HG02623 (cell line): ENCODE measurements at regions not wholly inside any gene's neighbourhood (a gene's known extent, or its start where the extent isn't known, plus 50 kb on each side); places are given as distances from the start of the nearest gene placed in this dataset.

Source experiments
- ATAC-seq: cut with Tn5 transposase; IDR thresholded peaks from one replicate; pipeline ENCODE4 v1.9.1; 2021; ENCODE audit warnings: moderate library complexity; ENCODE audit not compliant: unreplicated experiment

DNA sequence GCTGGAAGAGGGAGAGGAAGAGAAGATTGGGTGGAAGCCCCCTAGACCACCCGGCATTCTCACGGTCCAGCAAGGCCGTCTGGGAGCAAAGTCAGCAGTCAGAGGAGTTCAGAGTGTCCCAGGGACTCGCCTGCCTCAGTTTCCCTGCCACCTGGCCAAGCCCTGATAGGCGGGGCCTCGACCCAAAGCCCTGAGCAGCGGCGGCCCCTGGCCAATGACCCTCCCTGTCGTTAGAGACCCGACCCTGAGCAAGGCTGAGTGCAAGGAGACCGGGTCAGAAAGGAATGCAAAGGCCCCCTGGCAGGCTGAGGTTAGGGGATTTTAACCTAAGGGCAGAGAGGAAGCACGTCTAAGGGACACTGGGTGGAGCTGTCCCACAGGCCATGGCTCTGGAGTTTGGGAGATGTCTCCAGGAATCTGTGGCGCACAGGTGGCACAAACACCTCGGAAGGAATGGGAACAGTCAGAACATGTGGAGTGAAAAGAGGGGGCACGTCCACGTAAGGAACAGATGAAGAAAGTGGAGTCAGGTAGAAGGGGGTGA lies 196.8 kb upstream of the PDE1C start:
- no peak for ATAC-seq

DNA sequence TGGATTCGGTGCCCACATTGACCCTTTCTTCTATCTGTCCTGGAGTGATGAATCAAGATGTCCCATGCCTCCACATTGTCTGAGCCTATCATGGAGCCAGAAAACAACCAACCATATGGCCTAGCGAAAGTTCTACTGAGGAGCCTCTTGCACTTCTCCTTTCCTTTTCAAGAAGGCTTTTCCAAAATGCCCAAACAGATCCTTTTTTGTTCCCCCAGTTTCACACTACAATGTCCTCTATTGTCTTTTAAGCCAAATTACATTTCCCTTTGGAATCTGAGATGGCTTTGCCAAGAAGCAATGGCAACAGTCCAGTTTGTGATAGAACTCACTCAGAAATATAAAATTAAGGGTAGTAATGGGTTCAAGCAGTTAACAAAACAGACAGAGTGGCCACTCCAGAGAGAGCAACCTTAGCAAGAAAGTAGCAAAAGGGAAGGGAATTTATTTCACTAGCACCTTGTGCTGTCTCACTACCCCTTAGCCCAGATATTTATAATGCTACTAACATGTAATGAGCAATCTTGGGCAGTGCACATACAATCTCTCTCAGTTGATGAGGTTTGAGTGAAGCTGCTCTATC lies 194.6 kb upstream of the PDE1C start:
- no peak for ATAC-seq

DNA sequence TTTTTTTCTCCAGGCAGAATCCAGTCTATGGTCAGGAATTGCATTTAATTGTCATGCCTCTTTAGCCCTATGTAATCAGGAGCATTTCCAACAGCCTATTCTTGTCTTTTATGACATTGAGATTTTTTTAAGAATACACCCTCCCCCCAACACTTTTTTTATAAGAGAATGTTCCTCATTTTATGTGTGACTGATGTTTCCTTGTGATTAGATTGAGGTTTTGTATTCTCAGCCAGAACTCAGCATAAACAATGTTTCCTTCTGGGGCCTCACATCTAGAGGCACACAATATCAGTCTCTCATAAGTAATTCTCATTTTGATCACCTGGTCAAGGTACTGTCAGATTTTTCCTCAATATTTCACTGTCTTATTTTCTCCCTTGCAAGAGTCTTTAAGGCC lies 193.4 kb upstream of the PDE1C start:
- no peak for ATAC-seq

DNA sequence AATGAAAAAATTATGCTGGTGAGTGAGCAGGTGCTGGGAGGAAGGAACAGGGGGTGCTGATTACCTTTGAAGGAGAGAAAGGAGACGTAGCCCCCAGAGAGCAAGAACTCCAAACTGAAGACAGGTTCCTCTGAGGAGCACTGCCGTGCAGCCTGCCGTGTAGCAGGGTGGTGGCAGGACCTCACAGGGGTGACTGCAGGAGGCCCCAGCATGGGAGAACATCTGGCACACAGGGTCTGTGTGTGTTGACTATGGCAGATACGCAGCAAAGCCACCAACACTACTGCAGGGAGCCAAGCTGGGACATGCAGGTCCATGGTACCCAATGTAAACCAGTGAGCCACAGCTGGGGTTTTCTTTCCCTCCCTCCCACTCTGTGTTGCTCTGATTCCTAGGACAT lies 192.1 kb upstream of the PDE1C start:
- ATAC-seq: no peak

DNA sequence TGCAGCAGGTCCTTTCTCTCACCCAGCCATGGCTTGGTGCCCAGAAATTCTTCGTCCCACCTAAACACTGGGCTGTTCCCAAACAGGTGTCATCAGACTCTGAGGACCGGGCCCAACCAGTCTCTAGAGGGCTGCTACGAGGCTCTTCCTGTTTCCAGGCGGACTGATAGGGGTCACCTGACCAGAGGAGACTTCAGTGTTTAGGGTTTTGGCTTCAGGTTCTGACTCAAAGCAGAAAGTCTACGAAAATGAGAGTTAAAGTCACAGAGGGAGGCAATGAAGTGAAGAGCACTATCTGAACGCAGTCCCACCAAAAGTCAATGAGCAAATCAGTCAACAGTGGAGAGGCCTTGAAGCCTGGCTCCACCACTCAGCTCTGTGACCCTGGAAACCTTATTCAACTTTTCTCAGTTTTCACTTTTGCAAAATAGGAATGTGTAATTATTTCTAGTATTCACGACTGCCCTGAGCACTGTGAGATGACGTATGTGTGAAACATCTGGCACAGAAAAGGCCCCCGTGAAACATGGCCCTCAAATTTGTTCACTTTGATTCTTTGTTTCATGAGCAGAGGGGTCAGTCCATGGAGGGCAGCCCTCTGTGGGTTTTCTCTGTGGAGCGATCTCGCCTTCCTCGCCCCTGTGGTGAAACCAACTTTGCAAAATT lies 189.9 kb upstream of the PDE1C start:
- ATAC-seq: peak; percentile 94

DNA sequence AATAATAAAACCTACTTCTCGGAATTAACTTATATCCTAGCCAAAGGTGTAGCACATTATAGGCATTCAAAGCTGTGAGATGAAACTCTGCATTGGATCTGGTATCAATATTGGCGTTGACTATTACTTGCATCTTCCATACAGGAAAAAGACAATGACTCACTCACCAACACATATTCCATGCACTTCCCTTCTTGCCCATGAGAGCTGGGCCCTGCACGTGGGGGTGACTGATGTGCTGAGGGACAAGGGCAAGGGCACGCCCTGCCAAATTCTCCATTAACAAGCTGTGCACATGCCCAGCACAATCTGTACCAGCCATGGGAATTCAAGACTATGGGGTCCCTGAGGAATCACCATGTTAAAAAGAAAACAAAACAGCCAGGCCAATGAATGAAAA lies 188.1 kb upstream of the PDE1C start:
- no peak for ATAC-seq

DNA sequence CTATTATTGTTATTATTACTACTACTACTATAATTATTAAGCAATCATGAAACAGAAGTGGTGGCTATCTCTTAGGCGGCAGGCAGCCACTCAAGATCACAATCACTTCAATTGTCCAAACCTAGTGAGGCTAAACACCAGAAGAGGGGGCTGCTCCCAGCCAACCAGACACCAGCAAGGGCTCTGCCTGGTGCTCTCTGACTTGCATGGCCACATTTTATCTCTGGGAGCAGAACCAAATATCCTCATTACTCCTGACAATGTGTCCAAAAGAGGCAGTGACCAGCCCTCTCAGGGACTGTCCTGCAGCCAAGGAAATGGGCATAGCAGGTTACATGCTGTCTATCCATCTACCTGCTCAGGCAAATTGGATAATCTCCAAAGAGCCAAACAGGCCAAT lies 187.4 kb upstream of the PDE1C start:
- no peak for ATAC-seq

DNA sequence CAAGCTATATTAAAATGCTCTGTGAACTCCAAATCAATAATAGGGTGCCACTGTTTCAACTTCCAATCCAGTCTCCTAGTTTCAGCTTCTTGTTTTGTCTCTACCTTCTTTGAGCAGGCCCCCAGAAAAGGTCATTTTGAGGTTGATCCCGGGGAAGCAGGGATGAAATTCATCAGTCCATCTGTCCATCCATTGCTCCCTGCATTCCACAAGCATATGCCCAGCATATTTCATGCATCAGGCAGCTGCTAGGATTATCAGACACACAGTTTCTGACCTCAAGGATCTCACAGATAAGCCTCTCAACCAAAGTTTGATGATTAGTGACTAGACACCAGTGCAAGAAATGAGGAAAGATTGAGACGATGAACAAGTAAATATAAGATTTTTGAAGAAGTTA lies 186.6 kb upstream of the PDE1C start:
- no peak for ATAC-seq

DNA sequence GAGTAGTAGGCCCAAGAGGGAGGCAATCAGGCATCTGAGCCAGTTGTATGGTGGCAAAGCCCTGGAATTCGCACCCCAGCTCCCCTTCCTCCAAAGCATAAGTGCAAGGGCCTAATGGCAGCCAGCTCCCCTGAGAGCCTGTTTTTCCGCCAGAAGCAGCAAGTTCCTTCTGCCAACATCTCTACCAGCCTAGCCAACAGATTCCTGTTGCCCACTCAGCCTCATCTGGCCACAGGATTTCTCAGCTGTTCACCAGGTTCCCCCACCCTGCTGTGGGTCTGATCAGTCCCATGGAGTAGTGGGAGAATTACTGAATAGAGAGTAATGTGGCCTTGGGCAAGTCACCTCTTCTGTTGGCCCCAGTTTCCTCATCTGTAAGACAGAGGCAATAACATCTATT lies 186.2 kb upstream of the PDE1C start:
- ATAC-seq: no peak

DNA sequence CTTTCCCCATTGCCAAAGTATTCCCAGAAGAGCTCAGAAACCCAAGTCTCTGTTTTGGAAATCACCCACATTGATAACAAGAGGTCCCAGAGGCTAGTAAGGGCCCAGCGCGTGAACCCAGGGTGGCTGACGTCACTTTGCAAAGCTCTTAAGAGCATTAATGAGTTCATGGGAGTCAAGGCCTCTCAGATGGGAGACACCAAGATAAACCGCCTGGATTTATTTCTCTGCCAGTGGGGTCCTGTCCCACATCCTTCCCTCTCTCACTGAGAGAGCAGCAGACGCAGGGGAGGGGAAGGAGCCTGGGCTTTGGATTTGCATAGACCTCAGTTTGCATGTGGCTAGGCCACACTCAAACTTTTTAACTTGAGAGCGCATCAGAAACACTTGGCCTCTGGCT lies 184.8 kb upstream of the PDE1C start:
- ATAC-seq: peak; percentile 42

DNA sequence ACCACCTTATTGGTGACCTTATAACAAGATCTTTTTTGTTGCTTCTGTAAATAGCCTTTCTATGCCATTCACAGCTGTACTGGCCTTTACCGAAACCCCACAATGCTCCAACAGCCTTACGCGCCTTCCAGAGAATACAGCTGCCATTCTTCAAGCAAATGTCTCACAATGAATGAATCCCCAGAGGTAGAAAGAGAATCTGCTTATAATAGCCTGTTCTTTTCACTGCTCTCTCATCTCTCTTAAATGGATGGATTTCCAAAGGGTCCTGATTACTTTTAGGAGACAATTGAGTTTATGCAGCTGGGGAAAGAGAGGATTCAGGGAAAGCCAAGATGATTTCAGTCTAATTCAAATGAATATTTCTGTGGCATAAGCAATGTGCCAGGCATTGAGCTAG lies 183.1 kb upstream of the PDE1C start:
- no peak for ATAC-seq

DNA sequence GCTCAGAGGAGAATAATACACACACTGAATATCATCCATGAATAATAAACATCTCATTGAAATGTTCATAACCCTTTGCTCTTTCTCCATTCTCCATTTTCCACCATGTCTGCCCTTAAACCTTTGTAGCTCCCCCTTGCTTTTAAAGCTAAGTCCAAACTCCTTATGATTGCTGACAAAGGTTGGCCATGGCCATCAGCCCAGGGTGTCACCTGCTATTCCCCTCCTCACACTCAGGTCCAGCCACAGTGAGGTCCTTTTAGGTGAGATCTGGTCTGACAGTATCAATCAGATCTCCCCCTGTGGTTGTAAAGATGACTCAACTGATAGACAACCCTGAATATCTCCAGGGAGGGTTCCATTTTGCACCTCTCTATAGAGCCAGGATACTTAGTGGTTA lies 181.5 kb upstream of the PDE1C start:
- no peak for ATAC-seq

DNA sequence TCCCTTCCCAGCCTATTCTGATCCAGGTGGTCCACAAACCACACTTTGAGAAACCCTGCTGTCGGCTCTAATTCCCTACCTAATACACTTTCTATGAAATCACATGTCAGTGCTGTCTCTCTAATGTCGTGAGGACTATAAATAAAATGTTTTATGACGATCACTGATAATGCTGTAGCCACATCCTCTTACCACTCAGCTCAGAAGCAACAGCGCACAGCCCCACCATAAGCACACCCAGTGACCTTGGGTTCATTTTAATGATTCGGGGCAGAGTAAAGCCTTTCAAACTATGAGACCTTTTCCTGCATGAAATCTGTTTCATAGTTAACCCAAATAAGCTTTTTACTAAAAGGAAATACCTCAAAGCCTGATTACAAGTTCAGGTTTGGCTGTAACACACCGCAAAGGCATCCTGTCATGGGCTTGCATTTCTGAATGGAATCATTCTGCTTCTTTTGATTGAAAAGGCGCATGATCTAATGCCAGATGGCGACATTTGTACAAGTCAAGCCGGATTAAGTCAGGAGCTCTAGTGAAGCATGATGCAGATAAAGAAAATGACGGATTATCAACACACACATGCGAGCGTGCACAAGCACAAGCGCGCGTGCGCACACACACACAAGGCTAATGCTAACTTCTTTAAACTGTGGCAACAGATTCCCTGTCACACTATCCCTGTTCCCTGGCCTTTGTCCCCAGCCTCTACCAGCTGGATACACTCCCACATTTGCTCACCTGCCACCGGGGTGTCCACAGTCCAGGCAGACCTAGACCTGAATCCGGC lies 180.5 kb upstream of the PDE1C start:
- no peak for ATAC-seq

DNA sequence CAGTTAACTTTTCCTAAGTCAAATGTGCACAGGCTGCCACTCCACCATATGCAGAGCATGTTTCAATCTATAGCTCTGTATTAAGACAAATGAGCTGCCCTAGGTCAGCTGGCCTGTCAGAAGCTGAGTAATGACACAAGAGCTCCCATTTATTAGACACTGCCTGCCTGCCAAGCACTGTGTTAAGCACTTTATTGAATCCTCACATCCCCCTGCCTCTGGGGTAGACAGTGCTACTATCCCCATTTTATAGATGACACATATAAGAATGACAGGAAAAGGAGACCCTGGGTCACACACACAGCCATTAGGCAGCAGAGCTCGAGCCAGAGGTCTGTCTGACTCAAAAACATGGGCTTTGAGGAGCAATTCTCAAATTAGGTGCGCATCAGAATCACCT lies 179.8 kb upstream of the PDE1C start:
- no peak for ATAC-seq

DNA sequence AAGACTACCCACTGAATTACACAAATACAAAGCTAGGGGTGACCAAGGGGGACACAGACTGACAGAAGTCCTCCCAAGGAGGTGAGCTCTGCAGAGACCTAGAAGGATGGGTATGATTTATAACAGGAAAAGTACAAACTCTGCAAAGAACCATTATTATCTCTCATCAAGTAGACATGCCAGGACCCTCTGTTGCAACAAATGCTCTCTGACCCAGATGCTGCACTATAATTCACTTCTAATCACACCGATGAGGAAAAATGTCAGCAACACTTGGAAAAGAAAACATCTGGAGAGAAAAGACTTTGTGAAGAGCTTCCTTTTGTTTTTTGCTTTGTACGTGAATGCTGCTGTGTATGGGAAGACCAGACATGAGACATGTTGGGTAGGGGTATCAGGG lies 178.3 kb upstream of the PDE1C start:
- no peak for ATAC-seq

DNA sequence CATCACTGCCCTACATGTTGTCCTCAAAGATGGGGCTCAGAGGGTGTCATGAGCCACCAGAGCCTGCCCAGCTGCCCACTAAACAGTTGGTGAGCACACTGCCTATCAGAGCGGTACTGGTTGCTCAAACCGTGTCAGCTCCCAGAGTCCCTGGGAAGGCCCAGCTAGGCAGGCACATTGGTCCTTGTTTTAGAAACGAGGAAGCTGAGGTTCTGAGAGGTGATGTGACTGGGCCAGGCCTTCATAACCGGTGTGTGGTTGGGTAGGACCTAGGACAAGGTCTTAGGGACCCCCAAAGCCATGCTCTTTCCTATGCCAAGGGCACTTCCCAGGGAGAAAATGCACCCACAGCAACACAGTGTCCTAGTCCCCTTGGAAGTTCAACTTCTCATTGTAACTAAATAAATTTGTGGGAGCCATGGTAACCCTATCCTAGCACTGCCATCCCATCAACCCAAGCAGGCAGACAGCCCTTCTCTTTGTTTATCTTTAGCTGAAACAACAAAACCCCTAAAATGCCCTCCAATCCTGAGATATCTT lies 174.7 kb upstream of the PDE1C start:
- no peak for ATAC-seq

DNA sequence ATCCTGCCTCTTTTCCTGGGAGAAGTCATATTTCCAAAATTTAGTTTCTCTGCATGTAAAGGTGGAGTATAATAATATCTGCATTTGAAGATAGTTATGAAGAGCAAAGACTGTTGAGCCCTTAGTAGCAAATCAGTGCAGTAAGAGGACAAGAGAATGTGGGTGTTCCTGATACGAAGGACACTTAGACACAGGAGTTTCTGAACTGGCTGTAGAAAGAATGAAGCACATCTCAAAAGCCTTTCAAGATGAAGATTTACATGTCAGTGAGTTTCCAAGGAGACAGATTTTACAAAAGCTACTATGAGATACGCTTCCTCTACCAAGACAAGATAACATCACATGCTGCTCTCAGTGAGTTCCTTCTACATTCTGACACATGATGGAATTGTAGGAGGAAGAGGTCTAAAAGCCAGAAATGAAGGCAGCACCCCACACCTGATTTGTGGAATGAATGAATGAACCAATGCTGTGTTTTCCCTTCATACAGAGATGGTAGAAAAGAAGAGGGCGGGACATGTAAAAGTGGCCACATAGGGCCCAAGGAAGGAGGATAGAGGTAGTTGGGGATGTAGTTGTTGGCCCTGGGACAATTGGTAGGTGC lies 173.6 kb upstream of the PDE1C start:
- no peak for ATAC-seq

DNA sequence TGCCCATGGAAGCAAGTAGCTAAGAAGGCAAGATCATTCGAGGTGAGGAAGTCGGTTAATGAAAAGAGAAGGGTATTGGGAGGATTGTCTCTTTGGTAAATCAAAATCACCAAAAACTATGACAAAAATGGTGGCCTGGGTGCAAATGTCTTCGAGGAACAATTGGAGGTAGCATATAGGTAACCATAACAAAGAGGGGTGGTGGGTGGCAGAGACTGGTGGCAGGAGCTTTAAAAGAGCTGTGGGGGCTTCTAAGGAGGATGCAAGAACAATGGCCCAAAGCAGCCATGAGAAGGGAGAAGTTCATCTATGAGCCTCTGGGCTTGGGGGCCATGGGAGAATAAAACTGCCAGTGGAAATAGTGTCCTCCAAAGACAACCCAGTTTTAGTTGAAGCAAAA lies 172.2 kb upstream of the PDE1C start:
- ATAC-seq: no peak

DNA sequence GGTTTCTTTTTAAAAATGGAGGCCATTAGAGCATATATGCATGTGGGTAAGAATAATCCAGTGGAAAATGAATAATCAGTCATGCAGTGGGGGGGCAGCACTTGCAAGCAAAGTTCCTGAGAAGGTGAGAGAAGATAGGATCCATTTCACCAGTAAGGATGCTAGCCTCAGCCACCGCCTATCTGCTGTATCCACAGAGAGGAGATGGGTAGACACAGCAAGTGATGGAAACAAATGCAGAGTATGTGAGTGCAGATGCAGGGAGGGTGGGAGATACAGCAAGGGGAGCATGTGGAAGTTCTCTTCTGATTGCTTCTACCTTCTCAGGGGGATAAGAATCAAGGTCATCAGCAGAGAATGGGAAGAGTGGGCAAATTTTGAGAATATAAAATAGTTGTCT lies 171.4 kb upstream of the PDE1C start:
- no peak for ATAC-seq

DNA sequence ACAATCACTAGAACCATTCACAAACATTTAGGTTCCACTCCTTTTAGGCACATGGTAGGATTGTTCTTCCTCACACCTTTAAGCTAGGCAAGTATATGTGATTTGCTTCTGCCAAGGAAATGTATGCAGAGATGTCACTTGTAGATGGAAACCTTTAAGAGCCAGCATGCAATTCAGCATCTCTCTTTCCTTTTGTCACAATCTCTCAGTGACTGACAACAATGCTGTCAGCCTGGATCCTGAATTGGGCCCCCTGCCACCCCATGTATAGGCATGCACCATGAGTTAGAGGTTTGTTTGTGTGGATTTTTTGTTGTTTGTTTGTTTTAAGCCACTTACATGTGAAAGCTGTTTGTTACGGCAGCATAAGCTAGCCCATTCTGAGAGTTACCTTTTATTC lies 169.6 kb upstream of the PDE1C start:
- ATAC-seq: no peak

DNA sequence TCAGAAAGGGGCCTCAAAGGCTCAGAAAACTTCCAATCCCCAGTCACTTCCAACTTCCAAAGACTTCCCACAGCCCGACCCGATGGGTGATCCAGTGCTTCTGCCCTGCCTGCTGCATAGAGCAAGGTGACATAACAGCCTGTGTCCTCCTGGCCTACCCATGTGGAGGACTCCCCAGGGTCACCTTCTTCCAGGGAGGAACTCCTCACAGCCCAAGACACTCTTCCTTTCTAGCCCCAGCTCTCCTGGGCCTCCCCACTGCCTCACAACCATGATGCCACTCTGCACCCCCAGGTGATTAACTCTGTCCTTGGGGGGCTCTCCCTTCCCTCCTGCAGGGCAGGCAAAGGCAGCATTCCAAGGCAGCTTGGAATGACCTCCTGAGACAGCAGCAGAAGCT lies 158.4 kb upstream of the PDE1C start:
- no peak for ATAC-seq

DNA sequence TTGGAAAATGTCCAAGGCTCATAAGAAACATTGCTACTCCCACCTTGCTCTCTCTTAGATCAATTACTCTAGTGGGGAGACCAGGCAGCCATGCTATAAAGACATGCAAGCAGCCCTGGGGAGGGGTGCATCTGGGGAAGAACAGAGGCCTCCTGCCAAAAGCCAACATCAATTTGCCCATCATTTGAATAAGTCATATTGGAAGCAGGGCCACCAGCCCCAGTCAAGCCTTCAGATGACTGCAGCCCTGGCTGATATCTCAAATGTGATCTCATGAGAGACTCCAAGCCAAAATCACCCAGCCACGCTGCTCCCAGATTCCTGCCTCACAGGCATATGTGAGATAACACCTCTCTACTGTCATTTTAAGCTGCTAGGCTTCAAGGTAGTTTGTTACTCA lies 157.5 kb upstream of the PDE1C start:
- no peak for ATAC-seq
